T47D (cell line): ENCODE measurements at regions not wholly inside any gene's neighbourhood (a gene's known extent, or its start where the extent isn't known, plus 50 kb on each side); places are given as distances from the start of the nearest gene placed in this dataset.

Source experiments
- DNase-seq, 2 experiments: peaks; one replicate each; pipeline versions ENCODE4 v3.0.0 to v3.0.0-alpha.2; 2011 to 2012; ENCODE audit warnings: low read depth in 1 of 2, low spot score in 1 of 2
- JUND ChIP-seq: IDR thresholded peaks from 2 replicates; pipeline ENCODE4 v1.6.1; 2012; ENCODE audit warnings: low read depth
- in situ Hi-C: cut with HindIII; loops from 2 replicates; pipeline ENCODE4 v1.10.0; 2016; ENCODE audit warnings: low sequenced_read_pairs, low pct_unique_long_range_greater_than_20kb

DNA sequence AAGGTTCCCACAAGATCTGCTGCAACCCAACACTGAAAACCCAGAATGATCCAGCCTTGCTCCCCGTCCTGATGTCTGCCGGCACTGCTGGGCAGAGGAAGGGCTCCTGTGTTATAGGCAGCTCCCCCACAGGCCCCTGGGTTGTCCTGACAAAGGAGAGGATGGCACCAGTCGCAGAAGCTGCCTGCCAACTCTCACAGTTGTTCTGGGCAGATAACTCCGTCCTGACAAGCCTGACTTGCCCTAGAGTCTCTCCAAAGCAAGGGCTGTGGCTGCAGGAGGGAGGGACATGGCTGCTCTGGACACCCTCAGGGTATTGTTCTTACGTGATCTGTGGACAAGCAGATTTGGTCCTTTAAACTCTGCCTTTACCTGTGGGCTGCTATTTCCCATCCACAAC is 243.8 kb downstream of the CDH26 start:
- TF ChIP-seq JUND: no peak
- in situ Hi-C loops: no loop called here
- no peak for DNase-seq

DNA sequence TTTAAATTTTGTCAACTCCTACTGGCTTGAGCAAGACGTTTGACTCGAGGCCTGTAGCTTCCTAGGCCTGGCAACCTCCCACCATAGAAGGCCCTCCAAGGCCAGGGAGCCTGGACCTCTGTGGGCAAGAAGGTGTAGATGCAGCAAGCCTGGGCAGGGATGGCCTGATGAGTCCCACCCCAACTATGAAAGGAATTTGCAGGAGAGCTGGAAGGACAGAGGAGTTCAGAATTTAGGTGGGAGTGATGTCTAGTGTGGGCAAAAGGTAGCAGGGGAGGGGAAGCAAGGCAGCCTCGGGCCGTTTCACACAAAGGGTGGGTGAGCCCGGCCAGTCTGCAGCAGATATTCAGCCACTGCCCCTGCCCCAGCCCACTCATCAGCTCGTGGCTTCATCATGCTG is 245.2 kb downstream of the CDH26 start:
- no peak for DNase-seq
- in situ Hi-C loops: no loop called here
- TF ChIP-seq JUND: no peak

DNA sequence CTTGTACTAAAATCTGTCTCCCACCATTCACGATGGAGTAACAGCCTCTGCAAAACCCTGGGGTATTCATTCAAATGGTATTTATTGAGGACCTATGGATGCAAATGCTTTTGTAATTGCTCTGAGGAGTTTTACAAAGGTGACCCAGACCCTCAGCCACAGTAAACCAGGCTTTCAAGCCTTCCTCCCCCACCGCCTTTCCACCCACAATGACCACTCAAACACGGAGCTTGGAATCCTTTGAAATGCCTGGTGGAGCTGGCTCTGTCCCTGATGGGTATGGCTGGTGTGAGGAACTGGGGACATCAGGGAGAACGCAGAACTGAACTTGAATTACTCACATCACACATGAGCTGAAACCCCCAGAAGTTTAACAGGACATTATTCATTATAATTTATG is 246.4 kb downstream of the CDH26 start:
- DNase-seq: no peak
- no peak for TF ChIP-seq JUND
- in situ Hi-C loops: no loop called here

DNA sequence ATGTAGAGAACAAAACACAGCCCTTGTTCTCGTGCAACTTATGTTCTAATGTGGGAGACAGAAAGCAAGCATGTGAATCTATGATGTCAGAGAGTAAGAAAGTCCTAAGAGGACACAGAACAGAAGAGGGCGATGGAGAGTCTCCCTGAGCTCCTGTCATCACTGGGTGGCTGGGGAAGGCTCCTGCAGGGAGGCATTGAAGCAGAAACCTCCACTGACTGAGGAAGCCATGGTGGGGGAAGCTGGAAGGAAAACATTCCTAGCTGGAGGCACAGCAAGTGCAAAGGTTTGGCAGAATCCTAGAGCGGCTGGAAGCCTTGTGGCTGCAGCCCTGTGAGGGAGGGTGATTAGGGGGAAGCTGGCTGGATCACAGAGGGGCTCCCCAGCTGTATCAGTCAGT is 248.0 kb downstream of the CDH26 start:
- DNase-seq: peak; percentile 25 to 66
- TF ChIP-seq JUND: no peak
- in situ Hi-C loops: no loop called here

DNA sequence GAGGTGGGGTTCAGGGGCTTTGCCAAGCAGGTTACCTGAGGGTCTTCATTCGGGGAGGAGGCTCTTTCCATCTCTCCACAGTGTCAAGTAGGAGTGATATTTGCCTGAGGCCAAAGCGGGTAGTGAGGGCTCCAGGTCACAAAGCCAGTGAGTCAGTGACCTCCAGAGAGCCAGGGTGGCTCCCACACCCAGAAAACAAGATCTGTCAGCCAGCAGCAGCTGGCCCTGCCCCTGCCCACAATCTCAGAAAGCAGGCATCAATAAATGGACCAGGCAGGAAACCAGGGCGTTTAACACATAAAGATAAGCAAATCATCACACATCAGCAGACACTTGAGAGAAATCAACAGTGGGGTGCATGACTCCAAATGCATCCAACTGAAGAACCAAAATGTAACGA is 250.8 kb downstream of the CDH26 start:
- DNase-seq: no peak
- in situ Hi-C loops: no loop called here
- TF ChIP-seq JUND: no peak

DNA sequence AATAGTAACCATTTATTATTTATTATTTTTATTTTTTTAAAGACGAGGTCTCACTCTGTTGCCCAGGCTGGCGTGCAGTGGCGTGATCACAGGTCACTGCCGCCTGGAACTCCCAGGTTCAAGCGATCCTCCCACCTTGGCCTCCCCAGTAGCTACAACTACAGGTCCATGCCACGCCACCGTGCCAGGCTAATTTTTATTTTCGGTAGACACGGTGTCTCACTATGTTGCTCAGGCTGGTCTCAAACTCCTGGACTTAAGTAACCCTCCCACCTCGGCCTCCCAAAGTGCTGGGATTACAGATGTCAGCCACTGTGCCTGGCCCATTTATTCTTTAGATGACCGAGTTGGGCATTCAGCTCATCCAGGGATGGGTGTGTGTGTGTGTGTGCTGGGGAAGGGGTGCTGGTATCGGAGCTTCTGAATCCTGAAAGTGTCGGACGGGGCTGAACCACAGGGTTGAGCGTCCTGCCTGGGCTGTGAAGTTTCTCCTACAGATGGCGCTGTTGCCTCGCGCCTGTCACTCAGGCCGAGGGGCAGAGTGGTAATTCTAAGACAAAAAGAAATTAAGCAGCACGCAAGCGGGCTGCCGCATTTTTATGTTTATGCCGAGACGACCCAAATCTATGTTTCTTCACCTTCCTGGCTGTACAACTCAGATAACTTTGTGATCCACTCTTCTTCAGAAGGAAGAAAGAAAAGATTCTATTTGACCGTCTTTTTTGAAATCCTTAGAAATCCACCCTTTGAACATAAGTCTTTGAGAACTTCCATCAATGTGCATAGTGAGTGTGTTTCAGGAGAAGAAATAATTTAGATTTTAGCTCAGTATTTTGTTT is 252.8 kb downstream of the CDH26 start:
- TF ChIP-seq JUND: no peak
- in situ Hi-C loops: no loop called here
- DNase-seq: peak; percentile 55 to 73

DNA sequence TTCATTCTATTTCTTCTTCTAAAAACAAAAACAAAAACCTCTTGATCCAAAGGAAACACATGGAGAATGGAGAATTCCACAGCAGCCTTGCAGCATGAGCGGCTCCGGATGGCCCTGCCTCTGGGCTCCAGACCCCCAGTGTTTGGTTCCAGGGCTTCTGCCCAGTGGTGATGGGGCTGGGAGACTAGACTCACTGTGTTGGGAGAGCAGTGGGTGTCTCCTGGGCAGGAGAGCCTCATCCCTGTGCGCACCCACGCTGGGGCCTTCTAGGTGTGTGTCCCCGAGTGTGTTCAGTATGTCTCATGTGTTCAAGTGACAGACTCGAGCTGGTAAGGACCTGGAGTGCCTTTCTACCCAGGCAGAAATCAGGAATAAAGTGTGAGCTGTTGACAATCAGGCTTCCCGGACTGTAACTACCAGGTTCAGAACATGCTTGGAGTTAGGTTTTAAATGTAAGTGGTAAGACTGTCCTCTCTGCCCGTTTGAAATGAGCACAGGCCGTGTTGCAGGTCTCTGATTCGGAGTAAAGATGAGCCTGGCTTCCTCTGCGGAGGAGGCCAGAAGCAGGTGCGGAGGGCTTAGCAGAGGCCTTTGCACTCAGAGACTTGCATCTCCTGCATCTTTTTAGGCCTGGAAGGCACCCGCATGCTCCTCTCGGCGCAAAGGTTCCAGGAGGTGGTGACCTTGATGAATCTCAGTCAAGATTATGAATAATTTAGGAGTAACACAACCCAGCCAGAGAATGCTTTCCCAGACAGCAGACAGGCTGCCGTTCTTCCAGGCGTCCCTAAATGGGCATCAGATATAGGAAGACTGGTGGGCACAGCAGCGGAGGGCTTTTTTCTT is 253.6 kb downstream of the CDH26 start:
- in situ Hi-C loops: no loop called here
- DNase-seq: no peak
- TF ChIP-seq JUND: no peak

DNA sequence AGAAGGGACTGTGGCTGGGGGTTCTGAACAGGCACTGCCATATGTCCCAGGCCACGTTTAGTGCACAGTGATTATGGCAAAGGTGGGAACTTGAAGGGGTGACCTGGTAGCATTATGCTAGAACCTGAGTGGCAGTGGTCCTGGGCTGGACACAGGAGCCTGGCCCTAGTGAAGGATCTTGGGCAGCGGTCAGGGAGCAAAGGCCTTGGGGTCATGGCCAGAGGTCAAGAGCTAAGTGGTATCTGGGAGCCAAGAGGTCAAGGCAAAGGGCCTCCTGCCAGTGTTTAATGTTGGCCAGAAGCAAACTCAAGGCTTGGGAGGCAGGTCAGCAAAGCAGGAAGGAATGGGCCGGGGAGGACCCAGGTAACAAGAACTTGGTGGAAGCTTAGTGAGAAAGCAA is 254.5 kb downstream of the CDH26 start:
- in situ Hi-C loops: no loop called here
- no peak for TF ChIP-seq JUND
- DNase-seq: no peak

DNA sequence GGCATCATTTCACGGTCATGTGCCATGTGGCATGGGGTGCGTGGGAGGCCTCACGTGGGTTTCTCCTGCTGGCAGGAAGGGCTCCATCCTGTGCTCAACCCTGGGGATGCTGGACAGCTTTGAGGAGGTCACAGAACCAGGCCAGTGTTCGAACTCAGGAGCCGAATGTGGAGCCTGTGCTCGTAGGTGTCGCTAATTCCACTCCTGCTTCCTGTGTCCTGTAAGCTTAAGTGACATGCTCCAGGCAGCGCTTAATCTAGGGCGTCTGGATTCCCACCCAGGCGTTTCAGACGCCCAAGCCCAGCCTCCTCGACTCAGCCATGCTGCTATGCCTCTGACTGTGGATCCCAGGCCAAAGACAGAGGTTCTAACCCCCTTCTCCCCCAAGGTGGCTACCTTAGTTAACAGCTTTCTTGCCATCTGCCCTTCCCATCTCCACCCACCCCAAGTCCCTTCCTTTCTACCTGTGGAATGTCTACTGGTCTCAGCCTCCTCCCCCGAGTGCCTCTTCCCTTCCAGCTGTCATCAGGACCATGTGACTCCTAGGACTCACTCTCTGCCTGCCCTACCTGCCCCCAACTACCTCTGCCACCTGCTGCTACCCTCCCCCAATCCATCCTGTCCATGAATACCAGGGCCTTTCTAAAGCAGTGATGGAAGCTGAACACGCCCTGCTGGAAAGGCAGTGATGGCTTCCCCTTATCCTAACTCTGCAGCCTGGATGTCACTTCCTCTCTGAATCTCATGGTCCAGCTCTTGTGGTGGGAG is 255.1 kb downstream of the CDH26 start:
- no peak for DNase-seq
- in situ Hi-C loops: no loop called here
- no peak for TF ChIP-seq JUND

DNA sequence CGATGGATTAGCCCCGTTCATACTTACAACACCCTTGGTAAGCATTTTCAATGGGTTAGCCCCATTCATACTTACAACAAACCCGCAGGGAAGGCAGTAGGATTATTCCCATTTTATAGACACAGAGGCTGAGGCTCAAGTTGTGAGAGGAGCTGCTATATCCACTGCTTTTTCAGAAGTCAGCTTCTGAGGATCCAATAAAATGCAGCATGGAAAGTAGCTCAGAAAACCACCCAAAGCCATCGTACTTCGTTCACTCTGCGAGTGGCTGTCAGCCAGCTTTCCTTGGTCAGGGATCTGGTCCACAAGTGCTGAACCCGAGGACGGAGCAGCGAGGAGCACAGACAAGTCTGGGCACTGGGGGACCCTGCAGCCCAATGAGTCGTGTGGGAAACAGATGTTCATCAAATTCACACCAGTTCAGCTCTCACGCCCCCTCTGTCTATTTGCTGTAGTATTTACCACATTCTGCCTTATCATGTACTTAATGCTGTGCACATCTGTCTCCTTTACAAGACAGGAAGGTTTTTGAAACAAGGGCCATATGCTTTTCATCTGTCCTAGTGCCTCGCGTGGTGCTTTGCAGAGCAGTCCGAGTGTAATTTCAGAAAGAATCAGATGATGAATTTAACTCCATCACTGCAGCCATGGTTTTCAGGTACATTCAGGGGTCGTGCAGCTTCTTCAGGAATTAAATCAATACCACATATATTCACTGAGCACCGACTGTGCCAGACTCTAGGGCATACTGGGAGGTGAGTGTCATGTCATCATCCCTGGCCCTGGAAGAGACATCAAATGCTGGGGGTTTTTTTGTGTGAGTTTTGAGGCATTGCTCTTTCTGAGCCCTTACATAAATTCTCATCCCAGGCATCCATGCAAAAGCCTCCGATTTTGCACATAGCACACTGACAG is 256.9 kb downstream of the CDH26 start:
- no peak for TF ChIP-seq JUND
- in situ Hi-C loops: no loop called here
- no peak for DNase-seq

DNA sequence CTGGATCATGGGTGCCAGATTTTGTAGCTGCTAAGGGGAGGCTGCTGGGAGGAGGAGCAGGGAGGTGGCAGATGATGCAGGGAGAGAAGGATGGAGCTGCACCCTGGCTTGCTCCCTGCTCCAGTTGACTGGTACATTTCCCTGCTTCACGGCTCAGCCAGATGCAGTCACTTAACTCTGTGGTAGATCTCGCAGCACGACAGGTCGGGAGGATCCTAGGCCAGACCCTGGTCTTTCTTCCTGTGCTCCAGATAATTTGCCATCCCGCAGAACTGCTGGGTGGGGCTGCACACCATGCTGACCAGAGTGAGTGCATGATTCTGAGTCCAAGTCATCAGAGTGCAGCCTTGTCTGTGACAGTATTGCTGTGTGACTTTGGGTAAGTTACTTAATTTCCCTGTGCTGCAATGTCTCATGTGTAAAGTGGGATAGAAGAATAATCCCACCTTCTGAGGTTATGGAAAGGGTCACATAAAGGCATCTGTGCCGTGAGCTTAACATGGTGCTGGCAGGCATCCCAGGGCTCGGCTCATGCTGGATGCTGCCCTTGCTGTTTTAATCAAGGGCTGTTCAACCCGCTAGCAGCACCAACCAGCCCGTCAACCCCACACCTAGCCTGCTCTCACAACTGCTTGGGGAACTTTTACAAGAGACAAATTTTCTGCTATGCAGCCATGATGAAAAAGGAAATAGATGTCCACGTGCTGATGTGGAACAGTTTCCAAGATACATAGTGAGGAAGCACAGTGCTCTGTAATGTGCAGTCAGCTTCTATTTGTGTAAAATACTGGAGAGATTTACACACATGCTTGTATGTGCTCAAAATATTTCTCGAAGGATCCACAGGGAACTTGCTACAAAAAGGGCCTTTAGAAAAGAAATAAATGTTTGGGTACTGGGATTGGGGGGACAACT is 257.9 kb downstream of the CDH26 start:
- in situ Hi-C loops: no loop called here
- no peak for DNase-seq
- no peak for TF ChIP-seq JUND
